Activated naive CD4-positive, alpha-beta T cell treated with anti-CD3 and anti-CD28 coated beads, Interleukin-2, amount 50 U/mL, for 24 hours (primary cell): ENCODE measurements at regions not wholly inside any gene's neighbourhood (a gene's known extent, or its start where the extent isn't known, plus 50 kb on each side); places are given as distances from the start of the nearest gene placed in this dataset.

Experiments used
- H3K27ac Mint-ChIP-seq: one replicate; pipeline ENCODE4 v1.8.0; 2021; ENCODE audit warnings: mild to moderate bottlenecking, mixed read lengths
- H3K27me3 Mint-ChIP-seq: one replicate; pipeline ENCODE4 v1.8.0; 2021; ENCODE audit warnings: mixed read lengths
- H3K36me3 Mint-ChIP-seq: one replicate; pipeline ENCODE4 v1.8.0; 2021; ENCODE audit warnings: mixed read lengths
- H3K4me1 Mint-ChIP-seq: one replicate; pipeline ENCODE4 v1.8.0; 2021; ENCODE audit warnings: mixed read lengths
- H3K4me3 Mint-ChIP-seq: one replicate; pipeline ENCODE4 v1.8.0; 2021; ENCODE audit warnings: mild to moderate bottlenecking, mixed read lengths
- H3K9me3 Mint-ChIP-seq: one replicate; pipeline ENCODE4 v1.8.0; 2021; ENCODE audit warnings: mixed read lengths

GRCh38 chr10:88119160-88119559 lies 255.7 kb downstream of the PTEN start:
- no peaks in the 10 kb centered on the region for H3K36me3 Mint-ChIP-seq

GRCh38 chr10:88120075-88120474 lies 256.6 kb downstream of the PTEN start:
- no peaks in the 10 kb centered on the region for H3K36me3 Mint-ChIP-seq
- no peaks in the 10 kb centered on the region for H3K27me3 Mint-ChIP-seq
- H3K27ac Mint-ChIP-seq: no peak overlapping the region
- H3K4me1 Mint-ChIP-seq: peaks cover 13% of the 10 kb centered on the region
- H3K9me3 Mint-ChIP-seq: no peaks in the 10 kb centered on the region
- no peak overlapping the region for H3K4me3 Mint-ChIP-seq

More at GRCh38 chr10:88119160-88119559, 255.7 kb downstream of the PTEN start:
- H3K9me3 Mint-ChIP-seq: no peaks in the 10 kb centered on the region
- H3K27ac Mint-ChIP-seq: no peak overlapping the region
- H3K4me1 Mint-ChIP-seq: peaks cover 13% of the 10 kb centered on the region
- H3K27me3 Mint-ChIP-seq: no peaks in the 10 kb centered on the region
- no peak overlapping the region for H3K4me3 Mint-ChIP-seq

- H3K27me3 Mint-ChIP-seq: no peaks in the 10 kb centered on the region
- H3K4me3 Mint-ChIP-seq: no peak overlapping the region
- H3K27ac Mint-ChIP-seq: no peak overlapping the region
- H3K9me3 Mint-ChIP-seq: no peaks in the 10 kb centered on the region
- no peaks in the 10 kb centered on the region for H3K36me3 Mint-ChIP-seq
- peaks cover 14% of the 10 kb centered on the region for H3K4me1 Mint-ChIP-seq
Measured at GRCh38 chr10:88120599-88121333, 257.3 kb downstream of the PTEN start.

GRCh38 chr10:88121361-88121760 lies 257.9 kb downstream of the PTEN start:
- H3K4me1 Mint-ChIP-seq: peaks cover 16% of the 10 kb centered on the region
- no peak overlapping the region for H3K27ac Mint-ChIP-seq
- no peak overlapping the region for H3K4me3 Mint-ChIP-seq
- H3K36me3 Mint-ChIP-seq: no peaks in the 10 kb centered on the region
- H3K9me3 Mint-ChIP-seq: no peaks in the 10 kb centered on the region
- no peaks in the 10 kb centered on the region for H3K27me3 Mint-ChIP-seq

GRCh38 chr10:88122145-88122544 lies 258.7 kb downstream of the PTEN start:
- peaks cover 16% of the 10 kb centered on the region for H3K4me1 Mint-ChIP-seq
- no peak overlapping the region for H3K27ac Mint-ChIP-seq
- H3K4me3 Mint-ChIP-seq: no peak overlapping the region
- no peaks in the 10 kb centered on the region for H3K9me3 Mint-ChIP-seq
- no peaks in the 10 kb centered on the region for H3K36me3 Mint-ChIP-seq
- H3K27me3 Mint-ChIP-seq: no peaks in the 10 kb centered on the region

- Mint-ChIP-seq H3K9me3 (no peaks in the 10 kb centered on the region), H3K27ac (no peak overlapping the region), H3K27me3 (no peaks in the 10 kb centered on the region), H3K4me3 (no peak overlapping the region), H3K4me1 (peaks cover 16% of the 10 kb centered on the region), H3K36me3 (no peaks in the 10 kb centered on the region)
Measured at GRCh38 chr10:88122576-88122975, 259.2 kb downstream of the PTEN start.

GRCh38 chr10:88125766-88126165 lies 262.3 kb downstream of the PTEN start:
- Mint-ChIP-seq H3K27me3 (no peaks in the 10 kb centered on the region), H3K4me1 (peaks cover 5% of the 10 kb centered on the region), H3K36me3 (no peaks in the 10 kb centered on the region), H3K9me3 (no peaks in the 10 kb centered on the region), H3K4me3 (no peak overlapping the region), H3K27ac (no peak overlapping the region)

- H3K9me3 Mint-ChIP-seq: no peaks in the 10 kb centered on the region
- H3K27me3 Mint-ChIP-seq: no peaks in the 10 kb centered on the region
- H3K36me3 Mint-ChIP-seq: no peaks in the 10 kb centered on the region
- peaks cover 3% of the 10 kb centered on the region for H3K4me1 Mint-ChIP-seq
- no peak overlapping the region for H3K4me3 Mint-ChIP-seq
- no peak overlapping the region for H3K27ac Mint-ChIP-seq
Measured at GRCh38 chr10:88126699-88127098, 263.3 kb downstream of the PTEN start.

- Mint-ChIP-seq H3K36me3 (no peaks in the 10 kb centered on the region), H3K27ac (no peak overlapping the region), H3K4me1 (peaks cover 3% of the 10 kb centered on the region), H3K4me3 (no peak overlapping the region), H3K27me3 (no peaks in the 10 kb centered on the region), H3K9me3 (no peaks in the 10 kb centered on the region)
Measured at GRCh38 chr10:88127269-88127668, 263.8 kb downstream of the PTEN start.

- Mint-ChIP-seq H3K4me1 (peaks cover 3% of the 10 kb centered on the region), H3K27me3 (no peaks in the 10 kb centered on the region), H3K4me3 (no peak overlapping the region), H3K27ac (no peak overlapping the region), H3K36me3 (no peaks in the 10 kb centered on the region), H3K9me3 (no peaks in the 10 kb centered on the region)
Measured at GRCh38 chr10:88127766-88128165, 264.3 kb downstream of the PTEN start.

GRCh38 chr10:88129013-88129412 lies 265.6 kb downstream of the PTEN start:
- Mint-ChIP-seq H3K4me3 (no peak overlapping the region), H3K36me3 (no peaks in the 10 kb centered on the region), H3K9me3 (no peaks in the 10 kb centered on the region), H3K27ac (no peak overlapping the region), H3K27me3 (no peaks in the 10 kb centered on the region), H3K4me1 (peaks cover 3% of the 10 kb centered on the region)

GRCh38 chr10:88130912-88131311 lies 267.5 kb downstream of the PTEN start:
- no peaks in the 10 kb centered on the region for H3K27me3 Mint-ChIP-seq
- peaks cover under 1% of the 10 kb centered on the region for H3K4me1 Mint-ChIP-seq
- H3K9me3 Mint-ChIP-seq: no peaks in the 10 kb centered on the region
- H3K27ac Mint-ChIP-seq: no peak overlapping the region
- H3K36me3 Mint-ChIP-seq: no peaks in the 10 kb centered on the region
- H3K4me3 Mint-ChIP-seq: no peak overlapping the region

GRCh38 chr10:88131511-88132139 lies 268.2 kb downstream of the PTEN start:
- H3K27ac Mint-ChIP-seq: no peak overlapping the region

GRCh38 chr10:88136712-88137111 lies 273.3 kb downstream of the PTEN start:
- no peak overlapping the region for H3K4me3 Mint-ChIP-seq

More at GRCh38 chr10:88131511-88132139, 268.2 kb downstream of the PTEN start:
- Mint-ChIP-seq H3K9me3 (no peaks in the 10 kb centered on the region), H3K27me3 (no peaks in the 10 kb centered on the region), H3K4me1 (no peaks in the 10 kb centered on the region), H3K36me3 (no peaks in the 10 kb centered on the region), H3K4me3 (no peak overlapping the region)

GRCh38 chr10:88138319-88138848 lies 275.0 kb downstream of the PTEN start:
- H3K36me3 Mint-ChIP-seq: no peaks in the 10 kb centered on the region
- H3K27me3 Mint-ChIP-seq: no peaks in the 10 kb centered on the region
- H3K9me3 Mint-ChIP-seq: no peaks in the 10 kb centered on the region
- peaks cover 6% of the 10 kb centered on the region for H3K4me1 Mint-ChIP-seq
- H3K4me3 Mint-ChIP-seq: no peak overlapping the region
- H3K27ac Mint-ChIP-seq: no peak overlapping the region

More at GRCh38 chr10:88136712-88137111, 273.3 kb downstream of the PTEN start:
- Mint-ChIP-seq H3K27me3 (no peaks in the 10 kb centered on the region), H3K9me3 (no peaks in the 10 kb centered on the region), H3K4me1 (peaks cover 6% of the 10 kb centered on the region), H3K27ac (no peak overlapping the region), H3K36me3 (no peaks in the 10 kb centered on the region)
